ENCODE measurements at regions not wholly inside any gene's neighbourhood (a gene's known extent, or its start where the extent isn't known, plus 50 kb on each side); places are given as distances from the start of the nearest gene placed in this dataset.

GRCh38 chr3:13161771-13162535 lies 88.7 kb upstream of the IQSEC1 start:
- TF ChIP-seq, protein P1, sequence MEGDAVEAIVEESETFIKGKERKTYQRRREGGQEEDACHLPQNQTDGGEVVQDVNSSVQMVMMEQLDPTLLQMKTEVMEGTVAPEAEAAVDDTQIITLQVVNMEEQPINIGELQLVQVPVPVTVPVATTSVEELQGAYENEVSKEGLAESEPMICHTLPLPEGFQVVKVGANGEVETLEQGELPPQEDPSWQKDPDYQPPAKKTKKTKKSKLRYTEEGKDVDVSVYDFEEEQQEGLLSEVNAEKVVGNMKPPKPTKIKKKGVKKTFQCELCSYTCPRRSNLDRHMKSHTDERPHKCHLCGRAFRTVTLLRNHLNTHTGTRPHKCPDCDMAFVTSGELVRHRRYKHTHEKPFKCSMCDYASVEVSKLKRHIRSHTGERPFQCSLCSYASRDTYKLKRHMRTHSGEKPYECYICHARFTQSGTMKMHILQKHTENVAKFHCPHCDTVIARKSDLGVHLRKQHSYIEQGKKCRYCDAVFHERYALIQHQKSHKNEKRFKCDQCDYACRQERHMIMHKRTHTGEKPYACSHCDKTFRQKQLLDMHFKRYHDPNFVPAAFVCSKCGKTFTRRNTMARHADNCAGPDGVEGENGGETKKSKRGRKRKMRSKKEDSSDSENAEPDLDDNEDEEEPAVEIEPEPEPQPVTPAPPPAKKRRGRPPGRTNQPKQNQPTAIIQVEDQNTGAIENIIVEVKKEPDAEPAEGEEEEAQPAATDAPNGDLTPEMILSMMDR (IDR thresholded peaks at IDR 0.05; ENCODE audit: insufficient read depth, low read length), result no peak
- TF ChIP-seq, protein P2, sequence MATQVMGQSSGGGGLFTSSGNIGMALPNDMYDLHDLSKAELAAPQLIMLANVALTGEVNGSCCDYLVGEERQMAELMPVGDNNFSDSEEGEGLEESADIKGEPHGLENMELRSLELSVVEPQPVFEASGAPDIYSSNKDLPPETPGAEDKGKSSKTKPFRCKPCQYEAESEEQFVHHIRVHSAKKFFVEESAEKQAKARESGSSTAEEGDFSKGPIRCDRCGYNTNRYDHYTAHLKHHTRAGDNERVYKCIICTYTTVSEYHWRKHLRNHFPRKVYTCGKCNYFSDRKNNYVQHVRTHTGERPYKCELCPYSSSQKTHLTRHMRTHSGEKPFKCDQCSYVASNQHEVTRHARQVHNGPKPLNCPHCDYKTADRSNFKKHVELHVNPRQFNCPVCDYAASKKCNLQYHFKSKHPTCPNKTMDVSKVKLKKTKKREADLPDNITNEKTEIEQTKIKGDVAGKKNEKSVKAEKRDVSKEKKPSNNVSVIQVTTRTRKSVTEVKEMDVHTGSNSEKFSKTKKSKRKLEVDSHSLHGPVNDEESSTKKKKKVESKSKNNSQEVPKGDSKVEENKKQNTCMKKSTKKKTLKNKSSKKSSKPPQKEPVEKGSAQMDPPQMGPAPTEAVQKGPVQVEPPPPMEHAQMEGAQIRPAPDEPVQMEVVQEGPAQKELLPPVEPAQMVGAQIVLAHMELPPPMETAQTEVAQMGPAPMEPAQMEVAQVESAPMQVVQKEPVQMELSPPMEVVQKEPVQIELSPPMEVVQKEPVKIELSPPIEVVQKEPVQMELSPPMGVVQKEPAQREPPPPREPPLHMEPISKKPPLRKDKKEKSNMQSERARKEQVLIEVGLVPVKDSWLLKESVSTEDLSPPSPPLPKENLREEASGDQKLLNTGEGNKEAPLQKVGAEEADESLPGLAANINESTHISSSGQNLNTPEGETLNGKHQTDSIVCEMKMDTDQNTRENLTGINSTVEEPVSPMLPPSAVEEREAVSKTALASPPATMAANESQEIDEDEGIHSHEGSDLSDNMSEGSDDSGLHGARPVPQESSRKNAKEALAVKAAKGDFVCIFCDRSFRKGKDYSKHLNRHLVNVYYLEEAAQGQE (IDR thresholded peaks at IDR 0.05; ENCODE audit: insufficient replicate concordance, low read depth), result no peak

Data from HL-60 (cell line).